GM19238 (cell line): ENCODE measurements at regions not wholly inside any gene's neighbourhood (a gene's known extent, or its start where the extent isn't known, plus 50 kb on each side); places are given as distances from the start of the nearest gene placed in this dataset.
A peak's percentile ranks its signal among the peaks of the same experiment; 100 is the strongest.

ENCODE experiments used
- DNase-seq: peaks from one replicate; pipeline ENCODE4 v3.0.0; 2011; ENCODE audit warnings: low spot score; ENCODE audit not compliant: insufficient read length

GRCh38 chr4:123259676-123260646 is 136.6 kb upstream of the SPRY1 start:
- DNase-seq = no peak

DNA sequence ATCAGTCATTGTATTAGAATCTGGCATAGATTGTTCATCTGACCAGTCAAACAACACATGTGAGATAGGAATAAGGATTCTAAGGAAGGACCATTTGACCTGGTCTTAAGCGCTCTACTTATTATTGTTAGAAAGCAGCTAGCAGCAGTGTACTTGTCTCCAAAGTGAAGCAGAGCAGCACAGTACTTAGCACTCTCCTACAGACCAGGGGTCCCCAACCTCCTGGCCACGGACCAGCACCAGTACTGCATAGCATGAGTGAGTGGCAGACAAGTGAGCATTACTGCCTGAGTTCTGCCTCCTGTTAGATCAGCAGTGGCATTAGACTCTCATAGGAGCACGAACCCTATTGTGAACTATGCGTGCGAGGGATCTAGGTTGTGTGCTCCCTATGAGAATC is 135.9 kb upstream of the SPRY1 start:
- no peak for DNase-seq

- no peak for DNase-seq
Measured at GRCh38 chr4:123262080-123262479, 134.5 kb upstream of the SPRY1 start.

GRCh38 chr4:123265443-123265842 is 131.2 kb upstream of the SPRY1 start:
- DNase-seq = no peak

- no peak for DNase-seq
Measured at GRCh38 chr4:123266221-123266620, 130.4 kb upstream of the SPRY1 start.

DNA sequence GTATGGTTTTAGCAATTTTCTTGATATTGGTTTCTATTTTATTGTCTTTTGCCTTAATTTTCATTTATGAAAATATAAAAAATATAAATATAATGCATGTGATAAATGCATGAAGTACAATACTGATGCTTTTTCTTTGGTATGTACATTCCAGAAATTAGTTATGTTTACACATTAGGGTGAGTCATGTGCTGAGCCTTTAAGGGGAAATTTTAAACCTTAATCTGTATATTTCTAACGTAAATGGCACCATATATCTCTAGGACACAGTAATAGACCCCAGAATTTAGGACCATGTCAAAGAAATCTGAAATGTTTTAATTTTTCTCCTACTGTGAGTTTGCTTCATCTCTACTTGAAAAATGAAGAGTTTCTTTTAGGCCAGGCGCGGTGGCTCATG is 117.8 kb upstream of the SPRY1 start:
- DNase-seq = no peak

DNA sequence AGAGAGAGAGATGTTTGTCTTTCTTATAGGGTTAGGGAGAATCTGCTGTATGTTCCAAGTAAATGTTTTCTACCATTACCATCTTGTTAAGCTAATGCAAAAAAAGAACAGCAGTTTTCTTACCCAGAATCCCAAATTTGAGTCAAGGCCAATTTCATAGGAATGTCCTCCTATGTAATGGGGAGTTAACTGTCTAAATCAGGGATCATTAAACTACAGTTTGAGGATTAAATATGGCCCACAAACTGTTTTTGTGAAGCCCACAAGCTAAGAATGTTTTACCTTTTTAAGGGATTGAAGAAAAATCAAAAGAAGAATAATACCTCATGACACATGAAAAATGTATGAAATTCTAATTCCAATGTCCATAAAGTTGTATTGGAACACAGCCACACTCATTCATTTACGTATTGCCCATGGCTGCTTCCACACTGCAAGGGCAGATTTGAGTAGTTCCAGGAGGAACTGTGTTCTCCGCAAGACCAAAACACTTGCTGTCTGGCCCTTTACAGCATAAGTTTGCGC is 113.2 kb upstream of the SPRY1 start:
- DNase-seq = no peak

DNA sequence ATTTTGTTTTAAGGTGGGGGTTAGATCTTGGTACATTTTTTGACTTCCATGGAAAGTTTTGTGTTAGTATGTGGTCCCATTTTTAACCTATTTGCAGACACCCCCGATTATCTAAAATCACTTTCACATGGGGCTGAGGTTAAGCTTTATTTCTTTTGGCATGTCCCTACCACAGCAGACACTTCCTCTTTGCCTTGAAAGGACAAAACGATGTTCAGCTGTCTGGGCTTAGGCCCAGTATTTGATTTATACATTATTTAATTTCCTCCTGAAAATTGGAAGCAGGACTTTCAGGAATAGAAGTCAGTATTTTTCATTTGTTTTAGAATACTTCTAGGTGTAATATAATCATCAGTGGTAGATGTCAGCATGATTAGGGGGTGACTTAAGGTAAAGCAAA is 112.4 kb upstream of the SPRY1 start:
- DNase-seq = no peak

DNA sequence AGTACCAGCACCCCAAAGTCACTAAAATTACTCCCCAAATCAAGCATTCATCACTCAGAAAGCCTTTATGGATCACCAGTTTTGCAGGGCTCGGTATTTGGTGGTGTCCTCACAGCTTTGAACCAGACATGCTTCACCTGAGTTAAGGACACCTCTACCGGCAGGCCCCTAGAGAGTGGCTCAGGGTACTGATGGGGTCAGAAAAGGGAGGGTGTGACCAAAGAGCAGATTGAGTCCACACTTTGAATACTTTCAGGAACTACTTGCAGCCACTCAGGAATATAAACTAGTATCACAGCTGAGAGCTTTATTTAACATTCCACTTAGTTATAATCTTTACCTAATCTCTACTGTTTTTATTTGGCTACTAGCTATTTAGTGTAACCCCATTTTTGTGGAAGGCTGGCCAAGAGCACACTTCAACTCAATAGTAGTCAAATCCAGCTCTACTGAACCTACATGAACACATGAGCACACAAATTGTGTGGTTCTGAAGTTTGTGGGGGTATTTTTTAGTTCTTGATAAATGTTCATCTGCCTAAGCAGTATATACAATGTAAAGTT is 109.6 kb upstream of the SPRY1 start:
- no peak for DNase-seq

- no peak for DNase-seq
Measured at GRCh38 chr4:123288309-123289025, 108.1 kb upstream of the SPRY1 start.

GRCh38 chr4:123291329-123291728 is 105.3 kb upstream of the SPRY1 start:
- DNase-seq = no peak

DNA sequence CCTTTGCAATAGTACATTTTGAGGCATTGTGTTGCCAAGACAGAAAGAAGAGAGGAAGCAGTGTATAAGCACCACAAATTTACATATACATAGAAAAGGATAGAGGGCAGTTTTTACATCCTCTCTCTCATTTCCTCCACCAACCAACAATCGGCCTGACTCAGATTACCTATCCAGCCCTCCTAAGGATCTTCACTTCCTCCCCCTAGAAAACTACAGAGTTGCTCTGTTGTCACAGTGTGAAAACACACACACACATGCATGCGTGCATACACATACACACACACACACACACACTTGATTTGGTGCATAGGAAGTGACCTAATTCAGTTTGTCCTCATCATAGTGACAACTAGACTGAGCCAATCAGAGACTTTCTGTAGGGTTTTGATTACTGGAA is 98.8 kb upstream of the SPRY1 start:
- DNase-seq = no peak

- DNase-seq = no peak
Measured at GRCh38 chr4:123298261-123298660, 98.3 kb upstream of the SPRY1 start.

DNA sequence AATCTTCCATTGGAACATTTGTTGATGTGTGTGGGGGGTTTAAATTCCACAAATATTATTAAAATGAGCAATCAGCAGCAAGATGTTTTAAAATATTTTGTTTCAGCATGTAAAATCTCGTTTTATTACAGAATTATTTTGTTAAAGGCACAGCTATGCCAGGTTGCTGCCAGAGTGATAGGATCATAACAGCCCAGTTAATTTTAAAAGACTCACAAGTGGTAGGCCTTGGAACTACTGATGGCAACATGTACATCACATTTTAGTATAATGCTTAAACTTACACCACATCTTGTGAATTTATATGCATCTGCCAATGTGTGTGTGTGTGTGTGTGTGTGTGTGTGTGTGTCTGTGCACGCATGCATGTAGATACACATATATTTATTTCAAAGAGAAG is 97.8 kb upstream of the SPRY1 start:
- no peak for DNase-seq

- DNase-seq = no peak
Measured at GRCh38 chr4:123299212-123299691, 97.3 kb upstream of the SPRY1 start.

GRCh38 chr4:123300222-123301039 is 96.2 kb upstream of the SPRY1 start:
- DNase-seq = no peak

GRCh38 chr4:123301923-123302322 is 94.7 kb upstream of the SPRY1 start:
- DNase-seq = no peak

- DNase-seq = peak; percentile 11
Measured at GRCh38 chr4:123304151-123304964, 92.2 kb upstream of the SPRY1 start.

GRCh38 chr4:123305736-123306135 is 90.9 kb upstream of the SPRY1 start:
- no peak for DNase-seq

DNA sequence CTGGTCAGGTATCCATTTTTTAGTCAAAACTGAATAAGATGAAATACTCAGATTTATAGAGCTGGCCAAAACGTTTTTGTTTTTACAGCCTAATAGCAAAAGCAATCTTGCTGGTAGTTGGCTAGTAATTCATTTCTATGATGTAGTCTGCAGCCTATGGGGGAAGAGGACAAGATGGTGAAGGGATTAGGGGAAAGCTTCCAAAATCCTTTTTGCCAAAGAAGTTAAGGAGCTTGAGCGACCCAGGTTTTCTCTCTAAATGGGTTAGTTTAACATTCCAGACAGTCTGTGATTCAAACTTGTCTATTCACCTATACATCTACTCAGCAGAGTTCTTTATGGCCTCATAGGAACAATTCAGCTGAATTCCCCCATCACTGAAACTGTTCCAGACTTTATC is 89.8 kb upstream of the SPRY1 start:
- DNase-seq = no peak
